ENCODE measurements at regions not wholly inside any gene's neighbourhood (a gene's known extent, or its start where the extent isn't known, plus 50 kb on each side); places are given as distances from the start of the nearest gene placed in this dataset.

DNA sequence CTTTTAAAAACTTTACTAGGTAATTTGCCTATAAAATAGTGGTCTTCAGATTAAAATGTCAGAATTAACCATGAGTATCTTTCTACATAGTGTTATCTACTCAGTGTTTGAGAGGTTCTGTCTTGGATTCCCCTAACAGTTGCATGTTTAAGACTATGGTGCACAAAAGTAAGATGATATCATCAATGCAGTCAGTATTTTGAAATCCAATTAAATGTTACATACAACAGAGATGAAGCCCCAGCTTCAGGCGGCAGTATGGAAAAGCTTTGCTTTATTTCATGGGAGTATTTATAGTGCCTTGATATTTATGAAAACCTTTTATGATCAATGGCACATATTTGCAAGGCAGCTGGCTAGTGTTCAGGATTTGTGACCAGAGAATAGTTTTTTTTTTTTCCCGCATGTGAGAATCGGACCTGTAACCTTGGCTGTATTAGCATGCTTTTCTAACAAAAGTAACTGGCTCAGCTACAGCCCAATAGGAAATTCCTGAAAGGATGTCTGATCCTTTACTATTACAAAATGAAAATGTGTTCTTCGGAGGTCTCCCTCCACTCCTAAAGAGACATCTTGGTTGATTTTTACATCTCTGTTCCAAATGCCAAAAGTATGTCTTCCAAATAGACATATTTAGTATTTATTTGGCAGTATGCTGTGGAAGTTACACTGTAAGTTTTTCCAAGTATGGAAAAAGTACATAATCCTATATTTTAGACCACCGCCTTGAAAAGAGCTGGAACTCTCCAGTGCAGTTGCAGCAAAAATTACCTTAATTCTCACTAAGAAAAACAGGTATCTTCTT is 319.3 kb upstream of the UBE2E3 start:
- TF ChIP-seq, protein P1, sequence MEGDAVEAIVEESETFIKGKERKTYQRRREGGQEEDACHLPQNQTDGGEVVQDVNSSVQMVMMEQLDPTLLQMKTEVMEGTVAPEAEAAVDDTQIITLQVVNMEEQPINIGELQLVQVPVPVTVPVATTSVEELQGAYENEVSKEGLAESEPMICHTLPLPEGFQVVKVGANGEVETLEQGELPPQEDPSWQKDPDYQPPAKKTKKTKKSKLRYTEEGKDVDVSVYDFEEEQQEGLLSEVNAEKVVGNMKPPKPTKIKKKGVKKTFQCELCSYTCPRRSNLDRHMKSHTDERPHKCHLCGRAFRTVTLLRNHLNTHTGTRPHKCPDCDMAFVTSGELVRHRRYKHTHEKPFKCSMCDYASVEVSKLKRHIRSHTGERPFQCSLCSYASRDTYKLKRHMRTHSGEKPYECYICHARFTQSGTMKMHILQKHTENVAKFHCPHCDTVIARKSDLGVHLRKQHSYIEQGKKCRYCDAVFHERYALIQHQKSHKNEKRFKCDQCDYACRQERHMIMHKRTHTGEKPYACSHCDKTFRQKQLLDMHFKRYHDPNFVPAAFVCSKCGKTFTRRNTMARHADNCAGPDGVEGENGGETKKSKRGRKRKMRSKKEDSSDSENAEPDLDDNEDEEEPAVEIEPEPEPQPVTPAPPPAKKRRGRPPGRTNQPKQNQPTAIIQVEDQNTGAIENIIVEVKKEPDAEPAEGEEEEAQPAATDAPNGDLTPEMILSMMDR (IDR thresholded peaks at IDR 0.05; ENCODE audit: insufficient read depth, low read length): no peak
- TF ChIP-seq, protein P2, sequence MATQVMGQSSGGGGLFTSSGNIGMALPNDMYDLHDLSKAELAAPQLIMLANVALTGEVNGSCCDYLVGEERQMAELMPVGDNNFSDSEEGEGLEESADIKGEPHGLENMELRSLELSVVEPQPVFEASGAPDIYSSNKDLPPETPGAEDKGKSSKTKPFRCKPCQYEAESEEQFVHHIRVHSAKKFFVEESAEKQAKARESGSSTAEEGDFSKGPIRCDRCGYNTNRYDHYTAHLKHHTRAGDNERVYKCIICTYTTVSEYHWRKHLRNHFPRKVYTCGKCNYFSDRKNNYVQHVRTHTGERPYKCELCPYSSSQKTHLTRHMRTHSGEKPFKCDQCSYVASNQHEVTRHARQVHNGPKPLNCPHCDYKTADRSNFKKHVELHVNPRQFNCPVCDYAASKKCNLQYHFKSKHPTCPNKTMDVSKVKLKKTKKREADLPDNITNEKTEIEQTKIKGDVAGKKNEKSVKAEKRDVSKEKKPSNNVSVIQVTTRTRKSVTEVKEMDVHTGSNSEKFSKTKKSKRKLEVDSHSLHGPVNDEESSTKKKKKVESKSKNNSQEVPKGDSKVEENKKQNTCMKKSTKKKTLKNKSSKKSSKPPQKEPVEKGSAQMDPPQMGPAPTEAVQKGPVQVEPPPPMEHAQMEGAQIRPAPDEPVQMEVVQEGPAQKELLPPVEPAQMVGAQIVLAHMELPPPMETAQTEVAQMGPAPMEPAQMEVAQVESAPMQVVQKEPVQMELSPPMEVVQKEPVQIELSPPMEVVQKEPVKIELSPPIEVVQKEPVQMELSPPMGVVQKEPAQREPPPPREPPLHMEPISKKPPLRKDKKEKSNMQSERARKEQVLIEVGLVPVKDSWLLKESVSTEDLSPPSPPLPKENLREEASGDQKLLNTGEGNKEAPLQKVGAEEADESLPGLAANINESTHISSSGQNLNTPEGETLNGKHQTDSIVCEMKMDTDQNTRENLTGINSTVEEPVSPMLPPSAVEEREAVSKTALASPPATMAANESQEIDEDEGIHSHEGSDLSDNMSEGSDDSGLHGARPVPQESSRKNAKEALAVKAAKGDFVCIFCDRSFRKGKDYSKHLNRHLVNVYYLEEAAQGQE (IDR thresholded peaks at IDR 0.05; ENCODE audit: insufficient replicate concordance, low read depth): no peak
- TF ChIP-seq SPI1 (IDR thresholded peaks at IDR 0.05; ENCODE audit: borderline replicate concordance, low read depth) (no peak), POLR2AphosphoS5 (IDR thresholded peaks at IDR 0.05; ENCODE audit: low read depth) (no peak), GABPA (IDR thresholded peaks at IDR 0.05; ENCODE audit: low read depth) (no peak)
